Right lung (tissue), 2 donors: ENCODE measurements at regions not wholly inside any gene's neighbourhood (a gene's known extent, or its start where the extent isn't known, plus 50 kb on each side); places are given as distances from the start of the nearest gene placed in this dataset.

Experiments used
- DNase-seq, 2 donors: peaks; one replicate each; pipeline ENCODE4 v3.0.0-alpha.2; 2013

GRCh38 chr17:68184816-68185436 is 62.9 kb upstream of the AMZ2 start:
- DNase-seq: no peak

- no peak for DNase-seq
Measured at GRCh38 chr17:68185820-68186219, 62.0 kb upstream of the AMZ2 start.

GRCh38 chr17:68190495-68190894 is 57.3 kb upstream of the AMZ2 start:
- DNase-seq: no peak

- DNase-seq: no peak
Measured at GRCh38 chr17:68195667-68196393, 52.0 kb upstream of the AMZ2 start.

- DNase-seq: no peak
Measured at GRCh38 chr17:68196394-68197090, 51.3 kb upstream of the AMZ2 start.

GRCh38 chr17:68197091-68197996 is 50.5 kb upstream of the AMZ2 start:
- DNase-seq: no peak

- no peak for DNase-seq
Measured at GRCh38 chr17:68197997-68198930, 49.6 kb upstream of the AMZ2 start.
